HG03045 (cell line): ENCODE measurements at regions not wholly inside any gene's neighbourhood (a gene's known extent, or its start where the extent isn't known, plus 50 kb on each side); places are given as distances from the start of the nearest gene placed in this dataset.
"Not testable (repeated sequence)": the region's sequence is repeated elsewhere in the genome, so short reads cannot be mapped to it uniquely, and the experiment has no call there.

Experiments used
- ATAC-seq: cut with Tn5 transposase; IDR thresholded peaks from one replicate; pipeline ENCODE4 v1.9.1; 2021; ENCODE audit warnings: mild to moderate bottlenecking, moderate library complexity; ENCODE audit not compliant: unreplicated experiment

- ATAC-seq = no peak
Observed at GRCh38 chr9:81371824-81372223, 317.5 kb downstream of the TLE1 start.

GRCh38 chr9:81370650-81371049, 318.7 kb downstream of the TLE1 start:
- ATAC-seq = no peak

DNA sequence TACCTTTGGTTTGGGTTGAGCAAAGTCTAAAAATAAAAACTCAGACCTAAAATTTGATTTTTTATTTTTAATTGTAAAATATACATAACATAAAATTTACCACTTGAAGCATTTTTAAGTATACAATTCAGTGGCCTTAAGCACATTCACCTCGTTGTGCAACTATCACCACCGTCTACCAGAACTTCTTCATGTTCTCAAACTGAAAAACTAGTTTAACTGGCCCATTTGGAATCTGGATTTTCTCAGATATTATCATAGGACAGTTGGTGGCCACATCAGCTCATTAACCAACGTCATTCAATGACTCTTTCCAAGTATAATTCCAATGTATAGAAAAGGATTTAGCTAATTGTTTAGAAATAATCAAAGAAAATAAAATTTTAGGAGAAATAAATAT, 319.3 kb downstream of the TLE1 start:
- ATAC-seq = no peak

- no peak for ATAC-seq
Observed at GRCh38 chr9:81369121-81369520, 320.2 kb downstream of the TLE1 start.

DNA sequence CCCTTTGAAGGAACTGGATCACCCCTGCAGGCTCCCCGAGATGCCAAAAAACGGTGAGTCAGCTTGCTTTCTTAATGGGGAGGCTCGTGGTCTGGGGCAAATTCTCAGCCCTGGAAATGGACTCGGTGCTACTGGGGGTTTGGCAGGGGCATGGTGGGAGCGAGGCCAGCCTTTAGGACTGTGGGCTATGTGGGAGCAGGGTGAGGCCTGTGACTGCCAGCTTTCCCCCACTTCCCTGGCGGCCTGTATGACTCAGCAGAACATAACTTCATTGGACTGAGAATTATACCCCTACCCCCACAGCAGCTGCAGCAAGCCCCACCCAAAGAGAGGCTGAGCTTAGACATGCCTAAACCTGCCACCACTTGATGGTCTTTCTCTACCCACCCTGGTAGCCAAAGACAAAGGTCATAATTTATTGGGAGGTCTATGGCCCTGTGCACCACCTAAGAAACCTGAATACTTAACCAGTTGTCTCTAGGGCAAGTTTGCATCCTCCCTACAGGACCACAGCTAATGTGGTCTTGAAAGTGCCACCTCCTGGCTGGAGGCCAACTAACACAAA, 325.3 kb downstream of the TLE1 start:
- no peak for ATAC-seq

DNA sequence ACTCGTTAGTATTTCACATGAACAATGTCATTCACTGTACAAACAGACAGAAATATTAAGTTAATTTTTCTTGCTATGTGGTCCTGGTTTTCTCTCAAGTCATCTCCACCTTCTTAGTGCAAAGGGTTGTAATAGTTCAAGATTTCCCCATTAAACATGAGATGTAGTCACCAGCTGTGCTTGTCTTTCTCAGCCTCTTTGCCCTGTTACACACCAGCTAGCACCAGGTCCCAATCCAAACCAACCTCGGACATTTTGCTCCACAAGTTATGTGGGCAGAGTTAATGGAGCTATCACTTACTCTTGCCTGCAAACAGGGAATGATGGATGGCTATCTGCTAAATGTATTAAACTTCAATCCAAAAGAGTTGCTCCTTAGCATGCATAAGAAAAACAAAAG, 328.1 kb downstream of the TLE1 start:
- ATAC-seq = no peak

GRCh38 chr9:81351166-81351565, 338.2 kb downstream of the TLE1 start:
- no peak for ATAC-seq

DNA sequence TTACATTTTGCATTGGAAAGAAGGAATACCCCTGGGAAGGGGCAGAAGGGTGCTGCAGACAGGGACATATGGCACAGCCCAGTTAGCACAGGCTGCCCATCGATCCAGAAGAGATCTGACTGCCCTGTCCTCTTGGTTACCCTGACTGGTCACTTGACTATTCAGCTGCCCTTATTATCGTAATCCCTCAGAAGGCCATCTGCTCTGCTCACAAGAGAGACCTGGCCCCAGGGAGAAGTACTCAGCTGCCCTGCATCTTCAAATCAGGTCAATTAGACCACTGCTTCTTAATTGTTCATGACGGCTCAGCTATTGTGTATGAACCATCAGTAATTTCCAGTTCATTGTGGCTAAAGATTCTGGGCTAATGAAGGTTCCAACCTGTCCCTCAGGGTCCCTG, 345.0 kb downstream of the TLE1 start:
- no peak for ATAC-seq

DNA sequence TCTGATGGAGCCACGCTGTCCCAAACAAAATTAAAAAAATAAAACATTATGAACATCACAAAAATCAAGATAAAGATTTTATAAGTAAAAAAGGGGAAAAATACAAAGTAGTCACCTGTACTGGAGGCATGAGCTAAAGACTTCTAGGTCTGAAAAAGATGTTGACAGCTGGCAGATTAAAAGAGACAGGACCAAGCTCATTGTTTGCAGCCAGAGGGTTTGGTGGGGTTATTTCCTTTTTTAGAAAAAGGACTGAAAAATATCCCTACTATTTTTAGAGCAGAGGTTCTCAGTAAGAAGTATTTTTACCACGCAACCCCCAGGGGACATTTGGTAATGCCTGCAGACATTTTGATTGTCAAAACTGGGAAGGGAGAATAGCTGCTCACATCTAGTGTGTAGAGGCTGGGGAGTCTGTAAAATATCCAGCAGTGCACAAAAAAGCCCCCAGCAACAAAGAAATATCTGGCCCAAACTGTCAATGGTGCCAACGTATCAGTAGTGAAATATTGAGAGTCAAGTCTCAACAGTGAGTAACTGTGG, 353.4 kb downstream of the TLE1 start:
- no peak for ATAC-seq

GRCh38 chr9:81321551-81321950, 367.8 kb downstream of the TLE1 start:
- no peak for ATAC-seq

DNA sequence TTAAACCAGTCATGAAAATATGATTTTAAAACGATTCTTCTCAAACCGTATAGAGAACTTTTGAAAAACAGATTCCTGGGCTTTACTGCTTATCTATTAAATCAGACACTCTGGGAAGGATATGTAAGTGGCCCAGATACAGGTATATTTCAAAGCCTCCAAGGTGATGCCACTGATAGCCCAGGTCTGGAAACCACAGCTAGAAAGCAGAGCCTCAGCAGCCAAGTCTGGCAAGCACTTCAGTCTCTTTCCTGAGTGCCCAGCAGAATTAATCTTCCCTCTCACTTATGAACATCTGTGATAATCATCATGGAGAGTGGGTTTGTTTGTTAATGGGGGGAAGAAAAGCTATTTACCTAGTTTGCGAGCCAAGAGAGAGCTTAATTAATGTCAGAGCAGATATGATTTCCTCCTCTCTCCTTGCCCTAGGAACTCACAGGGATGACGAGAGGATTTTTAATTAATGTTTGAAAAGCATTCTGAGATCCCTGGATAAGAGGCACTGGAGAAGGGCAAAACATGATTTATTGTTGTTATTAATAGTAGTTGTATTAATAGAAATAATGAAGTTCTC, 368.4 kb downstream of the TLE1 start:
- ATAC-seq = no peak

- no peak for ATAC-seq
Observed at GRCh38 chr9:81318571-81318970, 370.8 kb downstream of the TLE1 start.

GRCh38 chr9:81317939-81318338, 371.4 kb downstream of the TLE1 start:
- ATAC-seq = no peak

DNA sequence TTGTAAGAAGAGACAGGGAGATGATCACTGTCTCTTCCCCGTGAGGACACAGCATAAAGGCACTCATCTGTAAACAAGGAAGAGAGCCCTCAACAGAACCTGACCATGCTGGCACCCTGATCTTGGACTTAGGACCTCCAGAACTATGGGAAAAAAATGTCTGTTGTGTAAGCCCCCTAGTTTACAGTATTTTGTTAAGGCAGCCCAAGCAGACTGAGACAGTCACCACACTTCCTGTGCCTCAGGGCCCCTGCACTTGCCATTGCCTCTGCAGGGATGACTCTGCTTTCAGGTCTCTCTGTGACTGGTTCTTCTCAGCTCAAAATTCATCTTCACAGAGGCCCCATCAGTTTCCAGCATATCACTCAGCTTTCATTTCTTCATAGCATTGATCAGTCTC, 372.1 kb downstream of the TLE1 start:
- no peak for ATAC-seq

GRCh38 chr9:81314490-81314889, 374.9 kb downstream of the TLE1 start:
- ATAC-seq = no peak

GRCh38 chr9:81313877-81314276, 375.5 kb downstream of the TLE1 start:
- no peak for ATAC-seq

- ATAC-seq = no peak
Observed at GRCh38 chr9:81312346-81312745, 377.0 kb downstream of the TLE1 start.

- no peak for ATAC-seq
Observed at GRCh38 chr9:81308404-81308803, 380.9 kb downstream of the TLE1 start.

DNA sequence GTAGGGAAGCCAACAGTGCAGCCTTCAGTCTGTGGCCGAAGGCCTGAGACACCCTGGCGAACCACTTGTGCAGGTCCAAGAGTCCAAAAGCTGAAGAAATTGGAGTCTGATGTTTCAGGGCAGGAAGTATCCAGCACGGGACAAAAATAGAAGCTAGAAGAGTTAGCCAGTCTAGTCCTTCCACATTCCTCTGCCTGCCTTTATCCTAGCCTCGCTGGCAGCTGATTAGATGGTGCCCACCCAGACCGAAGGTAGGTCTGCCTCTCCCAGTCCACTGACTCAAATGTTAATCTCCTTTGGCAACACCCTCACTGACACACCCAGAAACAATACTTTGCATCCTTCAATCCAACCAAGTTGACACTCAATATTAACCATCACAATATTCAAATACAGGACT, 381.6 kb downstream of the TLE1 start:
- ATAC-seq = not testable (repeated sequence)

DNA sequence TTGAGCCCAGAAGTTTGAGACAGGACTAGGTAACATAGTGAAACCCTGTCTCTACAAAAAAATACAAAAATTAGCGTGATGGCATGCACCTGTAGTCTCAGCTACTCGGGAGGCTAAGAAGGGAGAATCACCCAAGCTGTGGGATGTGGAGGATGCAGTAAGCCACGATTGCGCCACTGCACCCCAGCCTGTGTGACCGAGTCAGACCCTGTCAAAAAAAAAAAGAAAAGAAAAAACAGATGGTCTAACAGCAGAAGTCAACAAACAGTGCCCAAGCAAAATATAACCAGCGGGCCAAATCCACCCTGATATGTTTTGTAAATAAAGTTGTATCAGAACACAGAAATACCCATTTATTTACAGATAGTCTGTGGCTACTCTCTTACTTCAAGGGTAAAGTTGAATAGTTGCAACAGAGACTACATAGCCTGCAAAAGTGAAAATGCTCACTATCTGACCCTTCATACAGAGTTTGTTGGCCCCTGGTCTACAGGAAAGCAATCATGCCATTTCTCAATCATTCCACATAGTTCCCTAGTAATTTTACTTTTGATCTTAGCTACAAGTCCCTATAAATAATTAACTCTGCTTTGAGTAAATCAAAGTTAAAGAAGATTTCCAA, 383.7 kb downstream of the TLE1 start:
- ATAC-seq = no peak

- no peak for ATAC-seq
Observed at GRCh38 chr9:81303658-81304057, 385.7 kb downstream of the TLE1 start.

DNA sequence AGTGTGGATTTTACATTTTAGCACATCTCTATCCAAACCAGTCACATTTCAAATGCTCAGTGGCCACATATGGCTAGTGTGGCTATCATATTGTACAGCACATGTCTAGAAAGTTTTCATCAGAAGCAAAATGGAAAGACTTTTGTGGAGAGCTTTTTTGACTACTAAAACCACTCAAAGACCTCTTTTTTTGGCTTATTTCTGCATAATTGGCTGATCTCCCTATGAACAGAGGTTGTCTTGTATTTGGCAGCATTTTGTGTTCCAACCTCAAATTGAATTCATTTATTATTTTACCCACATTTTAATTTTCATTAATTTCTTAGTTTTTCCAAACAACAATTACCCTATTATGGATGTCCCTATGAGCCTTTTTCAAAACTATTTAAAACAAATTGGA, 395.7 kb downstream of the TLE1 start:
- no peak for ATAC-seq
